Esophagus muscularis mucosa (tissue), 3 donors: ENCODE measurements at regions not wholly inside any gene's neighbourhood (a gene's known extent, or its start where the extent isn't known, plus 50 kb on each side); places are given as distances from the start of the nearest gene placed in this dataset.

Experiments
- POLR2A ChIP-seq: fragments of 450-650 bp; IDR thresholded peaks from one replicate; pipeline ENCODE4 v1.6.1; 2017; ENCODE audit warnings: antibody characterized with exemption, moderate library complexity, mild to moderate bottlenecking, low read depth
- POLR2AphosphoS5 ChIP-seq, 2 donors: sonication (generic); formaldehyde crosslinking; IDR thresholded peaks; one replicate each; pipeline ENCODE4 v1.6.1; 2017; ENCODE audit warnings: antibody characterized with exemption in 2 of 2
- TF ChIP-seq, protein P1 (sequence below), 3 experiments: fragments of 200-600 bp in 2 of 3; fragments of 450-650 bp in 1 of 3; sonication (generic) in 2 of 3; IDR thresholded peaks; one replicate each; pipeline ENCODE4 v1.5.1; 2017 to 2019; ENCODE audit warnings: antibody characterized with exemption in 3 of 3, mild to moderate bottlenecking in 2 of 3, moderate library complexity in 1 of 3

DNA sequence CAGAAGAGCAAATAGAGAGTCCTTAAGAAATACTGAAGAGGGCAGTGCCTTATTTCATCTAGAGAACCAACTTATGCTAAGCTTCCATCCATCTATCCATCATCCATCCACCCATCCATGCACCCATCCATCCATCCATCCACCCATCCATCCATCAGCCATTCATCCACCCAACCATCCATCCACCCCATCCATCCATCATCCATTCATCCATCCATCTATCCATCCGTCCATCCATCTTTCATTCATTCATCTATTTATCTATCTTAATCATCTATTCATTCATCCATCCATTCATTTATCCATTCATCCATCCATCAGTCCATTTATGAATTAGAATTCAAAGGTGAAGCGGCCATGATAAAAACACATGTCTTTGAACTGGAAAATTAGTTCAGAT, 171.5 kb upstream of the FMN2 start:
- TF ChIP-seq, protein P1, sequence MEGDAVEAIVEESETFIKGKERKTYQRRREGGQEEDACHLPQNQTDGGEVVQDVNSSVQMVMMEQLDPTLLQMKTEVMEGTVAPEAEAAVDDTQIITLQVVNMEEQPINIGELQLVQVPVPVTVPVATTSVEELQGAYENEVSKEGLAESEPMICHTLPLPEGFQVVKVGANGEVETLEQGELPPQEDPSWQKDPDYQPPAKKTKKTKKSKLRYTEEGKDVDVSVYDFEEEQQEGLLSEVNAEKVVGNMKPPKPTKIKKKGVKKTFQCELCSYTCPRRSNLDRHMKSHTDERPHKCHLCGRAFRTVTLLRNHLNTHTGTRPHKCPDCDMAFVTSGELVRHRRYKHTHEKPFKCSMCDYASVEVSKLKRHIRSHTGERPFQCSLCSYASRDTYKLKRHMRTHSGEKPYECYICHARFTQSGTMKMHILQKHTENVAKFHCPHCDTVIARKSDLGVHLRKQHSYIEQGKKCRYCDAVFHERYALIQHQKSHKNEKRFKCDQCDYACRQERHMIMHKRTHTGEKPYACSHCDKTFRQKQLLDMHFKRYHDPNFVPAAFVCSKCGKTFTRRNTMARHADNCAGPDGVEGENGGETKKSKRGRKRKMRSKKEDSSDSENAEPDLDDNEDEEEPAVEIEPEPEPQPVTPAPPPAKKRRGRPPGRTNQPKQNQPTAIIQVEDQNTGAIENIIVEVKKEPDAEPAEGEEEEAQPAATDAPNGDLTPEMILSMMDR (IDR thresholded peaks at IDR 0.05), result no peak
- TF ChIP-seq POLR2AphosphoS5 (IDR thresholded peaks at IDR 0.05) (no peak), POLR2A (no peak)
